ENCODE measurements at regions not wholly inside any gene's neighbourhood (a gene's known extent, or its start where the extent isn't known, plus 50 kb on each side); places are given as distances from the start of the nearest gene placed in this dataset.

DNA sequence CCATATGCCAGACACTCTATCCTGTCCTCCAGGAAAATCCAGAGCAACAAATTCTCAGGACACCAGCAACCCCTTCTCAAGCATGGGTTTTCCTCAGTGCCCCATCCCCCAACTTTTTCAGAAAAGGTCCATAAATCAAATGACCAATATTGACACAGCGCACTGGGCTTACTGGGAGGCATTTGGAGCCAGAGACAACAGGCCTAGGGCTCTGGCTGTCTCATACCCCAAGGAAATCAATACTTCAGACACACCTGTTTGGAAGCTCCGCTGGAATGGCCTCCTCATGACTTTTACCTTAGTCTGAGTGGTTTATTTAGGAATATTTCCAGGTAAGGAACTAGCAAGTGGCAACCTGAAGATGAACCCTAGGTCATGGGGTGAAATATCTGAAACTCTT is 66.9 kb upstream of the TNR start:
- Histone ChIP-seq H2AFZ (ENCODE audit: low read length) (no peak overlapping the region), H2BK20ac (ENCODE audit: low read length) (no peak overlapping the region), H2BK12ac (ENCODE audit: low read depth, low read length) (no peak overlapping the region), H3K4me2 (ENCODE audit: insufficient read depth in 1 of 2, low read depth in 2 of 2, low read length in 2 of 2) (no peak overlapping the region), H3K79me2 (ENCODE audit: control insufficient read depth in 1 of 2, insufficient read depth in 2 of 2, low read length in 2 of 2) (no peaks in the 10 kb centered on the region), H2BK120ac (replicated peaks; ENCODE audit: low read depth, low read length) (no peak overlapping the region), H2BK5ac (ENCODE audit: low read depth, low read length) (no peak overlapping the region), H3K9ac (replicated peaks in 1 of 4; ENCODE audit: extremely low read depth in 1 of 4, low read depth in 3 of 4, low read length in 3 of 4) (no peak overlapping the region; a peak in 1 of 7 replicates), H3K4me1 (replicated peaks in 1 of 4; ENCODE audit: control insufficient read depth in 3 of 4, insufficient read depth in 4 of 4, low read length in 3 of 4) (peaks cover 0 to 6% (median 3%) of the 10 kb centered on the region in 4 experiments; a peak in 5 of 7 replicates), H3K18ac (ENCODE audit: extremely low read depth, low read length) (no peak overlapping the region), H3K14ac (ENCODE audit: insufficient read length) (no peak overlapping the region), H3K27ac (ENCODE audit: low read depth, low read length) (no peak overlapping the region), H4K5ac (ENCODE audit: insufficient read length, low read depth, low read length) (no peak overlapping the region), H3K27me3 (replicated peaks in 1 of 4; ENCODE audit: control insufficient read depth in 3 of 4, extremely low read depth in 1 of 4, insufficient read depth in 3 of 4, low read length in 3 of 4) (peaks cover 0 to 2% (median 0%) of the 10 kb centered on the region in 4 experiments; a peak in 2 of 7 replicates), H3K23ac (ENCODE audit: insufficient read length) (no peak overlapping the region), H3K56ac (replicated peaks; ENCODE audit: insufficient read length, low read depth, low read length) (no peak overlapping the region), H3K79me1 (ENCODE audit: low read depth, low read length) (no peaks in the 10 kb centered on the region), H4K20me1 (replicated peaks in 1 of 2; ENCODE audit: control insufficient read depth in 1 of 2, insufficient read depth in 2 of 2, low read length in 2 of 2) (no peaks in the 10 kb centered on the region), H2BK15ac (ENCODE audit: low read length) (no peak overlapping the region), H4K8ac (ENCODE audit: extremely low read depth, insufficient read depth, low read length) (no peak overlapping the region), H2AK5ac (ENCODE audit: low read depth, low read length) (no peak overlapping the region), H3K36me3 (ENCODE audit: control insufficient read depth in 2 of 4, insufficient read depth in 4 of 4, low read length in 3 of 4) (no peaks in the 10 kb centered on the region), H4K91ac (replicated peaks; ENCODE audit: insufficient read length, low read length) (no peak overlapping the region), H3K4ac (replicated peaks; ENCODE audit: insufficient read length, low read depth, low read length) (no peak overlapping the region), H3K23me2 (ENCODE audit: low read depth, low read length) (no peaks in the 10 kb centered on the region), H3K9me3 (ENCODE audit: insufficient read depth in 2 of 2, low read depth in 1 of 2, low read length in 1 of 2) (no peaks in the 10 kb centered on the region), H3K4me3 (ENCODE audit: extremely low read depth in 1 of 4, insufficient read depth in 2 of 4, low read depth in 3 of 4, low read length in 4 of 4) (no peak overlapping the region)
- ChIA-PET POLR2A (ENCODE audit: partially characterized antibody) (no interaction called here), CTCF (ENCODE audit: partially characterized antibody) (interaction anchor here (1.3 to 3.3 kb wide), 3 partner anchors 13 to 53 kb away, joined by 5 to 7 read pairs (median 7); no protein-coding TSS in a partner anchor)
- DNase-seq (ENCODE audit: low read depth in 1 of 2, low spot score in 2 of 2) (no peak), FAIRE-seq (no peak)
- WGBS, 2 experiments (ENCODE audit: extremely low coverage in 1 of 2, insufficient coverage in 1 of 2, insufficient read length in 1 of 2, insufficient replicate concordance in 2 of 2, low coverage in 1 of 2, low lambda C conversion rate in 2 of 2, missing lambda C conversion rate in 1 of 2), result 91% methylated on average over 2 of the region's 2 CpGs; no CpG with 5 or more reads in 1 of the 2 experiments
- no peak for TF ChIP-seq SUZ12 (IDR thresholded peaks at IDR 0.05; ENCODE audit: low read length)
- TF ChIP-seq, protein P1, sequence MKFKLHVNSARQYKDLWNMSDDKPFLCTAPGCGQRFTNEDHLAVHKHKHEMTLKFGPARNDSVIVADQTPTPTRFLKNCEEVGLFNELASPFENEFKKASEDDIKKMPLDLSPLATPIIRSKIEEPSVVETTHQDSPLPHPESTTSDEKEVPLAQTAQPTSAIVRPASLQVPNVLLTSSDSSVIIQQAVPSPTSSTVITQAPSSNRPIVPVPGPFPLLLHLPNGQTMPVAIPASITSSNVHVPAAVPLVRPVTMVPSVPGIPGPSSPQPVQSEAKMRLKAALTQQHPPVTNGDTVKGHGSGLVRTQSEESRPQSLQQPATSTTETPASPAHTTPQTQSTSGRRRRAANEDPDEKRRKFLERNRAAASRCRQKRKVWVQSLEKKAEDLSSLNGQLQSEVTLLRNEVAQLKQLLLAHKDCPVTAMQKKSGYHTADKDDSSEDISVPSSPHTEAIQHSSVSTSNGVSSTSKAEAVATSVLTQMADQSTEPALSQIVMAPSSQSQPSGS (IDR thresholded peaks at IDR 0.05; ENCODE audit: low read length), result no peak
- TF ChIP-seq RBBP5 (IDR thresholded peaks at IDR 0.05; ENCODE audit: borderline replicate concordance, low read depth, low read length), result no peak
